ENCODE measurements at regions not wholly inside any gene's neighbourhood (a gene's known extent, or its start where the extent isn't known, plus 50 kb on each side); places are given as distances from the start of the nearest gene placed in this dataset.
A peak's percentile ranks its signal among the peaks of the same experiment; 100 is the strongest.
"Not testable (repeated sequence)": the region's sequence is repeated elsewhere in the genome, so short reads cannot be mapped to it uniquely, and the experiment has no call there.

GRCh38 chr6:167690167-167690922 lies 136.4 kb upstream of the AFDN start:
- DNase-seq (ENCODE audit: low spot score) = peak; percentile 29

GRCh38 chr6:167690931-167691330 lies 135.8 kb upstream of the AFDN start:
- no peak for DNase-seq (ENCODE audit: low spot score)

- DNase-seq (ENCODE audit: low spot score) = no peak
These were observed 135.0 kb upstream of the AFDN start for GRCh38 chr6:167691533-167692312.

GRCh38 chr6:167693478-167693877 lies 133.2 kb upstream of the AFDN start:
- not testable (repeated sequence) for DNase-seq (ENCODE audit: low spot score)

GRCh38 chr6:167695831-167696230 lies 130.9 kb upstream of the AFDN start:
- DNase-seq (ENCODE audit: low spot score) = no peak

GRCh38 chr6:167696296-167696695 lies 130.4 kb upstream of the AFDN start:
- DNase-seq (ENCODE audit: low spot score) = peak; percentile 66

- DNase-seq (ENCODE audit: low spot score) = no peak
These were observed 129.4 kb upstream of the AFDN start for GRCh38 chr6:167697316-167697715.

- no peak for DNase-seq (ENCODE audit: low spot score)
These were observed 128.2 kb upstream of the AFDN start for GRCh38 chr6:167698540-167698939.

GRCh38 chr6:167699141-167699931 lies 127.4 kb upstream of the AFDN start:
- DNase-seq (ENCODE audit: low spot score) = peak; percentile 13

- no peak for DNase-seq (ENCODE audit: low spot score)
These were observed 126.5 kb upstream of the AFDN start for GRCh38 chr6:167700199-167700598.

GRCh38 chr6:167701010-167701409 lies 125.7 kb upstream of the AFDN start:
- no peak for DNase-seq (ENCODE audit: low spot score)

- DNase-seq (ENCODE audit: low spot score) = no peak
These were observed 124.4 kb upstream of the AFDN start for GRCh38 chr6:167702241-167702827.

GRCh38 chr6:167703347-167703746 lies 123.4 kb upstream of the AFDN start:
- DNase-seq (ENCODE audit: low spot score) = no peak

- DNase-seq (ENCODE audit: low spot score) = no peak
These were observed 122.9 kb upstream of the AFDN start for GRCh38 chr6:167703781-167704180.

GRCh38 chr6:167704396-167704901 lies 122.3 kb upstream of the AFDN start:
- DNase-seq (ENCODE audit: low spot score) = no peak

- no peak for DNase-seq (ENCODE audit: low spot score)
These were observed 121.4 kb upstream of the AFDN start for GRCh38 chr6:167705211-167705750.

- DNase-seq (ENCODE audit: low spot score) = no peak
These were observed 120.2 kb upstream of the AFDN start for GRCh38 chr6:167706313-167707109.

GRCh38 chr6:167707686-167708500 lies 118.8 kb upstream of the AFDN start:
- no peak for DNase-seq (ENCODE audit: low spot score)

- no peak for DNase-seq (ENCODE audit: low spot score)
These were observed 118.1 kb upstream of the AFDN start for GRCh38 chr6:167708501-167709094.

- DNase-seq (ENCODE audit: low spot score) = no peak
These were observed 117.5 kb upstream of the AFDN start for GRCh38 chr6:167709196-167709595.
